Panc1 (cell line): ENCODE measurements at regions not wholly inside any gene's neighbourhood (a gene's known extent, or its start where the extent isn't known, plus 50 kb on each side); places are given as distances from the start of the nearest gene placed in this dataset.

Experiments
- ATAC-seq: fragments of 200-7000 bp; cut with Tn5 transposase; 2 replicates; pipeline ENCODE4 v1.9.1; 2020; ENCODE audit warnings: mild to moderate bottlenecking, moderate library complexity
- BruUV-seq: library from RNA; stranded (reverse); fragments of 400-500 nt; replicated peaks from 2 replicates; lab custom pipeline; 2021; lab: Mats Ljungman, UMichigan
- CTCF ChIA-PET: fragments of 300-600 bp; sonication (Branson Sonifier 250); formaldehyde crosslinking; loops from one replicate; lab custom pipeline; 2022; ENCODE audit warnings: antibody characterized with exemption; lab: Charles Lee
- POLR2A ChIA-PET: fragments of 300-600 bp; sonication (Branson Sonifier 250); formaldehyde crosslinking; loops from one replicate; lab custom pipeline; 2022; ENCODE audit warnings: antibody characterized with exemption; lab: Charles Lee
- DNase-seq: peaks from one replicate; pipeline ENCODE4 v3.0.0-alpha.2; 2010; ENCODE audit warnings: low read depth, low spot score
- H3K27ac ChIP-seq: 2 replicates; pipeline ENCODE4 v1.5.1; 2011; ENCODE audit warnings: mild to moderate bottlenecking, low read length, inconsistent platforms
- H3K27me3 ChIP-seq: fragments of 200-500 bp; sonication (Bioruptor generic); 2 replicates; pipeline ENCODE4 v1.6.0; 2014; ENCODE audit warnings: low read length, inconsistent platforms; ENCODE audit not compliant: control insufficient read depth, insufficient read depth
- H3K36me3 ChIP-seq: fragments of 200-500 bp; sonication (Bioruptor generic); 2 replicates; pipeline ENCODE4 v1.5.1; 2014; ENCODE audit warnings: inconsistent platforms, mild to moderate bottlenecking, low read length, moderate library complexity; ENCODE audit not compliant: control insufficient read depth, insufficient read depth
- H3K4me1 ChIP-seq: 2 replicates; pipeline ENCODE4 v1.5.1; 2011; ENCODE audit warnings: inconsistent platforms, mild to moderate bottlenecking, low read length, moderate library complexity; ENCODE audit not compliant: control insufficient read depth, insufficient read depth
- H3K4me3 ChIP-seq, 2 experiments: 2 replicates each; pipeline ENCODE4 v1.5.1; 2011 to 2012; ENCODE audit warnings: low read depth in 2 of 2, low read length in 2 of 2, mild to moderate bottlenecking in 2 of 2, inconsistent platforms in 1 of 2, moderate library complexity in 1 of 2
- H3K9me3 ChIP-seq: fragments of 200-500 bp; sonication (Bioruptor generic); 2 replicates; pipeline ENCODE4 v1.5.1; 2014; ENCODE audit warnings: low read depth, mild to moderate bottlenecking, inconsistent platforms, low read length, moderate library complexity; ENCODE audit not compliant: control insufficient read depth, insufficient read depth
- POLR2AphosphoS5 ChIP-seq: IDR thresholded peaks from 2 replicates; pipeline ENCODE4 v1.6.1; 2012; ENCODE audit warnings: mild to moderate bottlenecking, low read depth, low read length, moderate library complexity
- SIN3A ChIP-seq: IDR thresholded peaks from 2 replicates; pipeline ENCODE4 v1.6.1; 2012; ENCODE audit warnings: low read depth, mild to moderate bottlenecking, low read length, moderate library complexity, borderline replicate concordance; ENCODE audit not compliant: insufficient read depth
- TCF7L2 ChIP-seq: IDR thresholded peaks from 2 replicates; pipeline ENCODE4 v1.6.1; 2011; ENCODE audit warnings: mild to moderate bottlenecking, low read depth, low read length, inconsistent platforms
- in situ Hi-C: cut with HindIII; loops from 2 replicates; pipeline ENCODE4 v1.10.0; 2016; ENCODE audit warnings: low sequenced_read_pairs, low pct_unique_long_range_greater_than_20kb
- intact Hi-C: fragments of 100-400 bp; cut with micrococcal nuclease; formaldehyde crosslinking; loops from one replicate; pipeline ENCODE4 v1.10.0; 2022; ENCODE audit not compliant: unreplicated experiment
- TF ChIP-seq, protein P1 (sequence below), 2 experiments: IDR thresholded peaks; 2 replicates each; pipeline ENCODE4 v1.6.1; 2011 to 2012; ENCODE audit warnings: low read depth in 2 of 2, control low read depth in 1 of 2, low read length in 1 of 2, mild to moderate bottlenecking in 1 of 2, moderate library complexity in 1 of 2; ENCODE audit not compliant: insufficient read depth in 1 of 2
- TF ChIP-seq, protein P2 (sequence below): fragments of 450-650 bp; IDR thresholded peaks from 2 replicates; pipeline ENCODE4 v1.5.1; 2017; ENCODE audit warnings: mild to moderate bottlenecking

DNA sequence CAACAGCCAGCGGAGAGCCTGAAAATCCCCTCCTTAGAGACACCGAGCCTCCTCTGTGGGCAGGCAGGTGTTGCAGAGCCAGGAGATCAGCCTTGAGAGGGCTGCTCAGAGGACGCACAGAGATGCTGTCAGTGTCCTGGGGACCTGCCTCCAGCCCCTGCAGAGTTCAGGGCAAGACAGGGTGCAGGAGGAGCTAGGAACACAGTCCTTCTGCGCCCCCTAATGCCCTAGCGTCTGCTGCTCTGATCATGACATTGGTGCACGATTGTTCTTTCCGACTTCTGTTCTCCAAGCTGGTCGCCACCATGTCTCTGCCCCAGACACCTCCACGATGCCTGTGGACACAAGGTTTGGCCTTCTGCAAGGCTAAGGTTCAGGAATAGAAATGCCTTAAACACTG, 613.7 kb upstream of the MKI67 start:
- no peaks in the 10 kb centered on the region for H3K4me1 ChIP-seq
- ChIA-PET POLR2A (no interaction called here), CTCF (no interaction called here)
- BruUV-seq: no TSS peak
- peaks cover 39% of the 10 kb centered on the region for H3K27me3 ChIP-seq
- TF ChIP-seq, protein P1, sequence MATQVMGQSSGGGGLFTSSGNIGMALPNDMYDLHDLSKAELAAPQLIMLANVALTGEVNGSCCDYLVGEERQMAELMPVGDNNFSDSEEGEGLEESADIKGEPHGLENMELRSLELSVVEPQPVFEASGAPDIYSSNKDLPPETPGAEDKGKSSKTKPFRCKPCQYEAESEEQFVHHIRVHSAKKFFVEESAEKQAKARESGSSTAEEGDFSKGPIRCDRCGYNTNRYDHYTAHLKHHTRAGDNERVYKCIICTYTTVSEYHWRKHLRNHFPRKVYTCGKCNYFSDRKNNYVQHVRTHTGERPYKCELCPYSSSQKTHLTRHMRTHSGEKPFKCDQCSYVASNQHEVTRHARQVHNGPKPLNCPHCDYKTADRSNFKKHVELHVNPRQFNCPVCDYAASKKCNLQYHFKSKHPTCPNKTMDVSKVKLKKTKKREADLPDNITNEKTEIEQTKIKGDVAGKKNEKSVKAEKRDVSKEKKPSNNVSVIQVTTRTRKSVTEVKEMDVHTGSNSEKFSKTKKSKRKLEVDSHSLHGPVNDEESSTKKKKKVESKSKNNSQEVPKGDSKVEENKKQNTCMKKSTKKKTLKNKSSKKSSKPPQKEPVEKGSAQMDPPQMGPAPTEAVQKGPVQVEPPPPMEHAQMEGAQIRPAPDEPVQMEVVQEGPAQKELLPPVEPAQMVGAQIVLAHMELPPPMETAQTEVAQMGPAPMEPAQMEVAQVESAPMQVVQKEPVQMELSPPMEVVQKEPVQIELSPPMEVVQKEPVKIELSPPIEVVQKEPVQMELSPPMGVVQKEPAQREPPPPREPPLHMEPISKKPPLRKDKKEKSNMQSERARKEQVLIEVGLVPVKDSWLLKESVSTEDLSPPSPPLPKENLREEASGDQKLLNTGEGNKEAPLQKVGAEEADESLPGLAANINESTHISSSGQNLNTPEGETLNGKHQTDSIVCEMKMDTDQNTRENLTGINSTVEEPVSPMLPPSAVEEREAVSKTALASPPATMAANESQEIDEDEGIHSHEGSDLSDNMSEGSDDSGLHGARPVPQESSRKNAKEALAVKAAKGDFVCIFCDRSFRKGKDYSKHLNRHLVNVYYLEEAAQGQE (IDR thresholded peaks at IDR 0.05; ENCODE audit: insufficient read depth in 1 of 2, low read depth in 2 of 2, low read length in 1 of 2): no peak
- TF ChIP-seq SIN3A: no peak
- TF ChIP-seq TCF7L2: no peak
- TF ChIP-seq POLR2AphosphoS5: no peak
- TF ChIP-seq, protein P2, sequence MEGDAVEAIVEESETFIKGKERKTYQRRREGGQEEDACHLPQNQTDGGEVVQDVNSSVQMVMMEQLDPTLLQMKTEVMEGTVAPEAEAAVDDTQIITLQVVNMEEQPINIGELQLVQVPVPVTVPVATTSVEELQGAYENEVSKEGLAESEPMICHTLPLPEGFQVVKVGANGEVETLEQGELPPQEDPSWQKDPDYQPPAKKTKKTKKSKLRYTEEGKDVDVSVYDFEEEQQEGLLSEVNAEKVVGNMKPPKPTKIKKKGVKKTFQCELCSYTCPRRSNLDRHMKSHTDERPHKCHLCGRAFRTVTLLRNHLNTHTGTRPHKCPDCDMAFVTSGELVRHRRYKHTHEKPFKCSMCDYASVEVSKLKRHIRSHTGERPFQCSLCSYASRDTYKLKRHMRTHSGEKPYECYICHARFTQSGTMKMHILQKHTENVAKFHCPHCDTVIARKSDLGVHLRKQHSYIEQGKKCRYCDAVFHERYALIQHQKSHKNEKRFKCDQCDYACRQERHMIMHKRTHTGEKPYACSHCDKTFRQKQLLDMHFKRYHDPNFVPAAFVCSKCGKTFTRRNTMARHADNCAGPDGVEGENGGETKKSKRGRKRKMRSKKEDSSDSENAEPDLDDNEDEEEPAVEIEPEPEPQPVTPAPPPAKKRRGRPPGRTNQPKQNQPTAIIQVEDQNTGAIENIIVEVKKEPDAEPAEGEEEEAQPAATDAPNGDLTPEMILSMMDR: no peak; the same call in 1 of the 2 replicates
- no peak overlapping the region for H3K27ac ChIP-seq
- intact Hi-C loops (no loop called here), in situ Hi-C loops (no loop called here)
- ATAC-seq (0 out of 2 replicates have a peak, but pooled peaks have one; percentile 30), DNase-seq (no peak)
- H3K36me3 ChIP-seq: no peaks in the 10 kb centered on the region
- H3K9me3 ChIP-seq: no peaks in the 10 kb centered on the region
- no peak overlapping the region for H3K4me3 ChIP-seq

DNA sequence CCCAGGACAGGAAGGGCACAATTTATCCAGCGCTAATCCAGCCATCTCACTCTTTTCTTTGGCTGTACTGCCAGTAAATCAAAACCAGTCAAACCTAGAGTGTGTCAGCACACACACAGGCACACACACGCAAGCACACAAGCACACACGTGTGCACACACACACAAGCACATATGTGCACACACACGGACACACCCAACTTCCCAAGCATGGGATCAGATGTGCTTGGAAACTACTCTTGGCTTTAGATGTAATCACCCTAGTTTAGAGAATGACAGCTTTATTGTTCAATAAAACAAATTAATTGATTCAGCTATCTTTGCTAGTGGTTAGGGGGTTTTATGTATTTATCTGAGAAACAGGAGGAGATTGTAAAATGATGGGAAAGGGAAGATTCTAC, 615.0 kb upstream of the MKI67 start:
- ChIA-PET POLR2A (no interaction called here), CTCF (no interaction called here)
- DNase-seq: no peak
- TF ChIP-seq POLR2AphosphoS5 (no peak), SIN3A (no peak), TCF7L2 (no peak)
- TF ChIP-seq, protein P2: no peak
- TF ChIP-seq, protein P1 (IDR thresholded peaks at IDR 0.05; ENCODE audit: insufficient read depth in 1 of 2, low read depth in 2 of 2, low read length in 1 of 2): no peak
- in situ Hi-C loops (no loop called here), intact Hi-C loops (no loop called here)
- peaks cover 38% of the 10 kb centered on the region for H3K27me3 ChIP-seq
- H3K9me3 ChIP-seq: no peaks in the 10 kb centered on the region
- H3K4me3 ChIP-seq: no peak overlapping the region
- H3K4me1 ChIP-seq: no peaks in the 10 kb centered on the region
- no peak overlapping the region for H3K27ac ChIP-seq
- BruUV-seq: no TSS peak
- no peak for ATAC-seq
- no peaks in the 10 kb centered on the region for H3K36me3 ChIP-seq
